Natural killer cell (primary cell): ENCODE measurements at regions not wholly inside any gene's neighbourhood (a gene's known extent, or its start where the extent isn't known, plus 50 kb on each side); places are given as distances from the start of the nearest gene placed in this dataset.
"Not testable (repeated sequence)": the region's sequence is repeated elsewhere in the genome, so short reads cannot be mapped to it uniquely, and the experiment has no call there.

ENCODE experiments used
- ATAC-seq, 3 donors: fragments of 150-1000 bp in 2 of 3; fragments of 200-7000 bp in 1 of 3; cut with Tn5 transposase; 1 replicate in 1 of 3; 2 replicates in 2 of 3; pipeline ENCODE4 v1.10.0; 2021; ENCODE audit warnings: mild to moderate bottlenecking in 2 of 3, moderate library complexity in 2 of 3
- DNase-seq, 2 donors: peaks; one replicate each; pipeline versions ENCODE4 v3.0.0 to v3.0.0-alpha.2; 2013 to 2021; ENCODE audit warnings: mixed read lengths in 1 of 2
- H3K27ac ChIP-seq: one replicate; pipeline ENCODE4 v1.5.1; 2013; ENCODE audit warnings: mild to moderate bottlenecking, low read length
- H3K27me3 ChIP-seq: one replicate; pipeline ENCODE4 v1.6.1; 2013; ENCODE audit warnings: low read length; ENCODE audit not compliant: control insufficient read depth, insufficient read depth
- H3K36me3 ChIP-seq: one replicate; pipeline ENCODE4 v1.6.1; 2013; ENCODE audit warnings: low read length; ENCODE audit not compliant: control insufficient read depth, insufficient read depth
- H3K4me1 ChIP-seq: one replicate; pipeline ENCODE4 v1.6.1; 2013; ENCODE audit warnings: low read length; ENCODE audit not compliant: control insufficient read depth, insufficient read depth
- H3K4me3 ChIP-seq: one replicate; pipeline ENCODE4 v1.5.1; 2013; ENCODE audit warnings: low read length
- H3K9me3 ChIP-seq: one replicate; pipeline ENCODE4 v1.6.1; 2013; ENCODE audit warnings: low read length; ENCODE audit not compliant: control insufficient read depth, insufficient read depth
- H3K27ac Mint-ChIP-seq, 2 donors: one replicate each; pipeline ENCODE4 v1.8.0; 2022; ENCODE audit warnings: mild to moderate bottlenecking in 2 of 2, mixed read lengths in 2 of 2, moderate library complexity in 1 of 2
- H3K27me3 Mint-ChIP-seq, 2 donors: one replicate each; pipeline ENCODE4 v1.8.0; 2022; ENCODE audit warnings: low read depth in 2 of 2, mixed read lengths in 2 of 2
- H3K36me3 Mint-ChIP-seq: one replicate; pipeline ENCODE4 v1.8.0; 2022; ENCODE audit warnings: mixed read lengths
- H3K4me1 Mint-ChIP-seq, 2 donors: one replicate each; pipeline ENCODE4 v1.8.0; 2022; ENCODE audit warnings: mixed read lengths in 2 of 2
- H3K4me3 Mint-ChIP-seq: one replicate; pipeline ENCODE4 v1.8.0; 2022; ENCODE audit warnings: mild to moderate bottlenecking, moderate library complexity, mixed read lengths
- H3K9me3 Mint-ChIP-seq, 2 donors: one replicate each; pipeline ENCODE4 v1.8.0; 2022; ENCODE audit warnings: mixed read lengths in 2 of 2
- WGBS: methylation state at CpG from one replicate; pipeline ENCODE4 v1.1.7; 2013; ENCODE audit warnings: missing lambda C conversion rate; ENCODE audit not compliant: insufficient coverage; 5-methylcytosine and 5-hydroxymethylcytosine counted together
- intact Hi-C: fragments of 100-400 bp; cut with micrococcal nuclease; formaldehyde crosslinking; loops from one replicate; pipeline ENCODE4 v1.14.2; 2022
- TF ChIP-seq, protein P1 (sequence below): fragments of 200-600 bp; IDR thresholded peaks from one replicate; pipeline ENCODE4 v1.8.0; 2022; ENCODE audit warnings: antibody characterized with exemption

DNA sequence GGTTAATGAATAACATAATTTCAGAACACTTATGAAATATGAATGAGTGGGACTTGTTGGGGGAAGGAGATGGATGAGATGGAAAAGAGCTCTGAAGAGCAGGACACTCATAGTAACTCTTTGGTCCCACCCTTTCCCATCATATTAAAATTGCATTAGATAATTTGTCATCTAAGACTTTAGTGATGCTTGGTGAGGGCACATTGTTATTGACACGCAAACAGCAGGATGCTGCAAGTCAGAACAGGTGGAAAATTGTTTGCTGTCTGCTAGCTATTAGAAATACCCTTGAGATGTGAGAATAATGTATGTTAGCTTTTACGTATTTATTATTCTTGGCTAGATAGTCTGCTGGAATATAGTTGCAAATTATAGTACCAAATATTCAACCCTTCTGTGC is 75.7 kb downstream of the TANC2 start:
- intact Hi-C loops = no loop called here
- peaks cover 19 to 22% of the 10 kb centered on the region in 2 donors for H3K4me1 Mint-ChIP-seq

DNA sequence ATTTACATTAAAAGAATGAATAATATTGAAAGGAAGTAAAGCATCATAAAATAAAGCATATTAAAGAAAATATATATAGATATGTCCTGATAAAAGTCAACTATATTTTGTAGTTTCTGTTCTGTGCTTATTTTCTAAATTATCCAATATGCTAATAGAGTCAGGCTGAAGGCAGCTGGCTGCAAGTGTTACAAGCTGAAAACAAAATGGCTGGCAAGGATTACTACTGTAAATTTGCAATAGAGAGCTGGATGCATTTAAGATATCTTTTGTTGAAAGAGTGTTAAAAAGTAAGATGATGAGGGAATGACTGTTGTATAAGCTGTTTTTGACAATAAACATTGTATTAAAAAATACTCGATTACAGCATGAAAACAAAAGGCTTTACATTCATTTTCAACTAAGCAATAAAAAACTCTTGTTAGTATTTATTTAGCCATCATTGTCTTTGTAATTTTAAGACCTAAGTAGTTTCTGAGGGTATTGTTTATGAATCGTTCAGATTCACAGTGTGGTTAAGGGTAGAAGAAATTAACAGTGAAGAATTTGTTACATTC is 76.3 kb downstream of the TANC2 start:
- Histone ChIP-seq H3K4me1 (no peaks in the 10 kb centered on the region), H3K27me3 (no peaks in the 10 kb centered on the region), H3K27ac (no peak overlapping the region), H3K36me3 (no peaks in the 10 kb centered on the region), H3K9me3 (no peaks in the 10 kb centered on the region), H3K4me3 (no peak overlapping the region)
- peaks cover 22 to 23% of the 10 kb centered on the region in 2 donors for H3K4me1 Mint-ChIP-seq
- TF ChIP-seq, protein P1, sequence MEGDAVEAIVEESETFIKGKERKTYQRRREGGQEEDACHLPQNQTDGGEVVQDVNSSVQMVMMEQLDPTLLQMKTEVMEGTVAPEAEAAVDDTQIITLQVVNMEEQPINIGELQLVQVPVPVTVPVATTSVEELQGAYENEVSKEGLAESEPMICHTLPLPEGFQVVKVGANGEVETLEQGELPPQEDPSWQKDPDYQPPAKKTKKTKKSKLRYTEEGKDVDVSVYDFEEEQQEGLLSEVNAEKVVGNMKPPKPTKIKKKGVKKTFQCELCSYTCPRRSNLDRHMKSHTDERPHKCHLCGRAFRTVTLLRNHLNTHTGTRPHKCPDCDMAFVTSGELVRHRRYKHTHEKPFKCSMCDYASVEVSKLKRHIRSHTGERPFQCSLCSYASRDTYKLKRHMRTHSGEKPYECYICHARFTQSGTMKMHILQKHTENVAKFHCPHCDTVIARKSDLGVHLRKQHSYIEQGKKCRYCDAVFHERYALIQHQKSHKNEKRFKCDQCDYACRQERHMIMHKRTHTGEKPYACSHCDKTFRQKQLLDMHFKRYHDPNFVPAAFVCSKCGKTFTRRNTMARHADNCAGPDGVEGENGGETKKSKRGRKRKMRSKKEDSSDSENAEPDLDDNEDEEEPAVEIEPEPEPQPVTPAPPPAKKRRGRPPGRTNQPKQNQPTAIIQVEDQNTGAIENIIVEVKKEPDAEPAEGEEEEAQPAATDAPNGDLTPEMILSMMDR = no peak
- no peaks in the 10 kb centered on the region for H3K9me3 Mint-ChIP-seq
- no peaks in the 10 kb centered on the region for H3K27me3 Mint-ChIP-seq
- H3K4me3 Mint-ChIP-seq = no peak overlapping the region
- H3K27ac Mint-ChIP-seq = no peak overlapping the region
- ATAC-seq (no peak), DNase-seq (no peak)
- intact Hi-C loops = no loop called here
- WGBS = 29% methylated on average over 1 of the region's 2 CpGs
- H3K36me3 Mint-ChIP-seq = no peaks in the 10 kb centered on the region

More for the DNA sequence above, 75.7 kb downstream of the TANC2 start:
- H3K27ac ChIP-seq = no peak overlapping the region
- TF ChIP-seq, protein P1 = no peak
- no peak overlapping the region for H3K4me3 ChIP-seq
- DNase-seq (no peak), ATAC-seq (no peak)
- Mint-ChIP-seq H3K4me3 (no peak overlapping the region), H3K27ac (no peak overlapping the region), H3K9me3 (no peaks in the 10 kb centered on the region), H3K27me3 (no peaks in the 10 kb centered on the region), H3K36me3 (no peaks in the 10 kb centered on the region)
- no peaks in the 10 kb centered on the region for H3K4me1 ChIP-seq
- H3K36me3 ChIP-seq = no peaks in the 10 kb centered on the region
- H3K27me3 ChIP-seq = no peaks in the 10 kb centered on the region
- H3K9me3 ChIP-seq = no peaks in the 10 kb centered on the region
- 95% methylated on average over 1 of the region's 2 CpGs for WGBS

DNA sequence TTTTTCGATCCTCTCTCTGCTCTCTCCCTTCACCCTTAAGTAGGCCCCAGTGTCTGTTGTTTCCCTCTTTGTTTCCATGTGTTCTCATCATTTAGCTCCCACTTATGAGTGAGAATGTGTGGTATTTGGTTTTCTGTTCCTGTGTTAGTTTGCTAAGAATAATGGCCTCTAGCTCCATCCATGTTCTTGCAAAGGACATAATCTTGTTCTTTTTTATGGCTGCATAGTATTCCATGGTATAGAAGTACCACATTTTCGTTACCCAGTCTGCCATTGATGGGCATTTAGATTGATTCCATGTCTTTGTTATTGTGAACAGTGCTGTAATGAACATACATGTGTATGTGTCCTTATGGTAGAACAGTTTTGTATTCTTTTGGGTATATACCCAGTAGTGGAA is 91.5 kb downstream of the TANC2 start:
- 100% methylated on average over 1 of the region's 2 CpGs for WGBS
- H3K4me3 Mint-ChIP-seq, H3K27me3 Mint-ChIP-seq: not testable (repeated sequence)

DNA sequence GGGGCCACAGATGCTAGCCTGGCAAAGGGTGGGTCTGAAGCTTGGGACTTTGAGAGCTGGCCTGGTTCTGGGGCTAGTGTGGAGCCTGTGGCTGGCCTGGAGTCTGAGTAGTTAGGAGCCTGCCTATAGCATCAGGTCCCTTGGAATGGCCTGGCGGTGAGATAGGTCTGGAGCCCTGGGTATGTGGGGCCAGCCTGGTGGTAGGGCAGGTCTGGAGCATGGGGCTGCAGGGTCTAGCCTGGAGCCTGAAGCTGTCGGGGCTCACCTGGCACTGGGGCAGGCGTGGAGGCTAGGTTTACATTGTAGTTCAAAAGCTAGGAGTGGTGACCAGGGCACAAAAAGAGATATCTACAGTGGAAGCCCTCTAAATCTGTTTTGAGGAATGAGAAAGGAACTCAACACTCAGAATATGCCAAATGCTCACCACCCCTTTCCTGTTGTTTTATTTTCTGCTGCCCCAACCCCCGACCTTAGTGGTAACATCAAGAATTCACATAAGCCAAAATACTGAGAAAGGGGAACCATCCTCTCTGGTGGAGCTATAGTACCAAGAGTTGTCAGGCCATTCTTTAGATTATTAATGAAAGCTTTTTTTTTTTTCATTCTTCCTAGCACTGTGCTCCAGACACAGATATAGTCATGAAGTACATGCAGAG is 100.3 kb downstream of the TANC2 start:
- TF ChIP-seq, protein P1 = no peak
- 73% methylated on average over 4 of the region's 4 CpGs for WGBS
- Histone ChIP-seq H3K27me3 (no peaks in the 10 kb centered on the region), H3K27ac (no peak overlapping the region), H3K9me3 (no peaks in the 10 kb centered on the region), H3K36me3 (no peaks in the 10 kb centered on the region), H3K4me1 (peaks cover 7% of the 10 kb centered on the region), H3K4me3 (no peak overlapping the region)
- DNase-seq (no peak), ATAC-seq (no peak)
- no peaks in the 10 kb centered on the region for H3K36me3 Mint-ChIP-seq
- peaks cover 16 to 26% of the 10 kb centered on the region in 2 donors for H3K4me1 Mint-ChIP-seq
- intact Hi-C loops = no loop called here
- H3K27ac Mint-ChIP-seq = no peak overlapping the region
- H3K4me3 Mint-ChIP-seq = no peak overlapping the region
- no peaks in the 10 kb centered on the region for H3K9me3 Mint-ChIP-seq
- H3K27me3 Mint-ChIP-seq = no peaks in the 10 kb centered on the region

More for the DNA sequence above, 91.5 kb downstream of the TANC2 start:
- H3K27me3 ChIP-seq, H3K9me3 ChIP-seq, H3K36me3 ChIP-seq, H3K4me1 ChIP-seq, H3K36me3 Mint-ChIP-seq, H3K9me3 Mint-ChIP-seq, H3K4me3 ChIP-seq, H3K27ac Mint-ChIP-seq, H3K27ac ChIP-seq, DNase-seq, ATAC-seq, intact Hi-C loops: not testable (repeated sequence)
- peaks cover 9 to 21% of the 10 kb centered on the region in 2 donors for H3K4me1 Mint-ChIP-seq
